Vagina (tissue), 2 donors: ENCODE measurements at regions not wholly inside any gene's neighbourhood (a gene's known extent, or its start where the extent isn't known, plus 50 kb on each side); places are given as distances from the start of the nearest gene placed in this dataset.

ENCODE experiments used
- CTCF ChIP-seq, 3 experiments: fragments of 450-650 bp in 2 of 3; fragments of 200-600 bp in 1 of 3; sonication (generic) in 1 of 3; IDR thresholded peaks; one replicate each; pipeline ENCODE4 v1.5.1; 2017 to 2019; ENCODE audit warnings: antibody characterized with exemption in 3 of 3, mild to moderate bottlenecking in 2 of 3, moderate library complexity in 2 of 3
- POLR2A ChIP-seq, 2 donors: fragments of 450-650 bp; IDR thresholded peaks; one replicate each; pipeline ENCODE4 v1.6.1; 2017; ENCODE audit warnings: antibody characterized with exemption in 2 of 2, mild to moderate bottlenecking in 2 of 2, moderate library complexity in 2 of 2
- POLR2AphosphoS5 ChIP-seq, 2 donors: sonication (generic); formaldehyde crosslinking; IDR thresholded peaks; one replicate each; pipeline ENCODE4 v1.9.0; 2017; ENCODE audit warnings: antibody characterized with exemption in 2 of 2, mild to moderate bottlenecking in 2 of 2, low read depth in 1 of 2; ENCODE audit not compliant: insufficient read depth in 1 of 2

- TF ChIP-seq CTCF (IDR thresholded peaks at IDR 0.05) (no peak), POLR2A (IDR thresholded peaks at IDR 0.05) (no peak), POLR2AphosphoS5 (IDR thresholded peaks at IDR 0.05; ENCODE audit: insufficient read depth in 1 of 2, low read depth in 1 of 2) (no peak)
These were observed 95.5 kb upstream of the NEDD9 start for GRCh38 chr6:11327961-11328360.
